GM21723 (cell line): ENCODE measurements at regions not wholly inside any gene's neighbourhood (a gene's known extent, or its start where the extent isn't known, plus 50 kb on each side); places are given as distances from the start of the nearest gene placed in this dataset.
"Not testable (repeated sequence)": the region's sequence is repeated elsewhere in the genome, so short reads cannot be mapped to it uniquely, and the experiment has no call there.

Source experiments
- ATAC-seq: cut with Tn5 transposase; IDR thresholded peaks from one replicate; pipeline ENCODE4 v1.9.1; 2021; ENCODE audit warnings: mild to moderate bottlenecking, moderate library complexity; ENCODE audit not compliant: unreplicated experiment

- no peak for ATAC-seq
These were observed 181.8 kb upstream of the OLFM3 start for GRCh38 chr1:102178480-102178879.

GRCh38 chr1:102174259-102174863, 177.6 kb upstream of the OLFM3 start:
- peak; percentile 90 for ATAC-seq

DNA sequence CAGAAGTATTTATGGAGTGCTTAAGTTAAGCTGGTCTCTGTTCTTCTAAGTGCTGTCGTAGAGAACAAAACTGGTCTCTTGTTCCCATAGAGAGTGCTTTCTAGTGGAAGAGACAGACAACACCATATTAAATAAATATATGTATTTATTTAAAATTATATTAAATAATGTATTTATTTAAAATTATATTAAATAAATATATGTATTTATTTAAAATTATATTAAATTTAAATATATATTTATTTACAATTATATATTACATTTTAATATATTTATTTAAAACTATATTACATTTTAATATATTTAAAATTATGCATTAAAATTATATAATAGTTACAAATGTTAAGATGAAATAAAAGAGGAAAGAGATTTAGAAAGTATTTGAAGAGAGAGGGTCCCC, 175.5 kb upstream of the OLFM3 start:
- ATAC-seq: no peak

DNA sequence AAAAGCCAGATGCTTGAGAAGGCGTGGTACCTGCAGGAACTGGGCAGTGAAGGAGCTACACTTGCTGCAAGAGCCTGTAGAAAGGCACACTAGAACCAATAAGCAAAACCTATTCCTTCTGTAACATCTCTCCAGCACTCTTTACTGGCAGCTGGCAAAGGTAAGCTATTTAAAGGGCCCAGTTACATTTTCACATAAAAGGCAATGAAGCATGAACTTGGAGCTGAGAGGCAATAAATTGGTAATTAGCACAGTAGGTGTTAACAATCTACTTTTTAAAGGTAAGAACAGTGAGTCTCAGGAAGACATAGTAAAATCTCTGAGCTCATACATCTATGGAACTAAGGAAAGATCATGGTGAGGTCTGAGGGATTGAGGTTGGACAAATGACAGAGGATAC, 167.1 kb upstream of the OLFM3 start:
- no peak for ATAC-seq

DNA sequence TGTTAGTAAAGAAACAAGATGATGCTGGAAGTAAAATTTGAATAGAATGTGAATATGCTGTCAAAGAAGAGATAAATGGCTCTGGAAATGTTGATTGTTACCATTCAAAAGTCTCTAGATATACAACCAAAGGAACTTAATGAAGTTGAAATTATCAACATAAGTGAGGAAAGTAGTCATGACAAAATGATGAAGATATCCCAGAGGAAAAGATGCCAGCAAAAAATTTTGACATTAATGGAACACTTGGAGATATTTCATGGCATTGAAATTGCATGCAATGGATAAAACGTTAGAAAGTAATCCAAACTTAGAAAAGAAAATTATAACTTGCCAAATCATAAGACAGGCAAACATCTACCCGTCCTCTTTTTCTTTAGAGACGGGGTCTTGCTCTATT, 154.5 kb upstream of the OLFM3 start:
- ATAC-seq: no peak

DNA sequence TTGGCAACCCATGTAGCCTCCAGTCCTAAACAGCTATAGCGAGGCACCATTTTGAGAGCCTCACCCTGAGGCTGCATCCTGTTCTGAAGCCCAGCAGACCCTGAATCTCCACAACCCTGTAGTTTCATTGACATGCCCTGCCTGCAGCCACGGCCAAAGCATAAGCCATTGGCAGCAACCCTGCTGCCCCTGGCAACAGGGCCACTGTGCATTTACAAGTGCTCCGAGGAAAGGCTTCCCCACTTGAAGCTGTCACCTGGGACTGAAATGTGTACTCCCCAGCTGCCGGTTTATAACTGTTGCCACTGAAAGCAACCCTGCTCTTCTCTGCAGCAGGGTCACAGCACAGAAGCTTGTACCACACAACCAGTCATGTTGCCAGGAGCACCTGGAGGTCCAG, 124.2 kb upstream of the OLFM3 start:
- ATAC-seq: no peak

- no peak for ATAC-seq
These were observed 121.4 kb upstream of the OLFM3 start for GRCh38 chr1:102118150-102118549.

GRCh38 chr1:102110586-102110985, 113.9 kb upstream of the OLFM3 start:
- ATAC-seq: no peak

DNA sequence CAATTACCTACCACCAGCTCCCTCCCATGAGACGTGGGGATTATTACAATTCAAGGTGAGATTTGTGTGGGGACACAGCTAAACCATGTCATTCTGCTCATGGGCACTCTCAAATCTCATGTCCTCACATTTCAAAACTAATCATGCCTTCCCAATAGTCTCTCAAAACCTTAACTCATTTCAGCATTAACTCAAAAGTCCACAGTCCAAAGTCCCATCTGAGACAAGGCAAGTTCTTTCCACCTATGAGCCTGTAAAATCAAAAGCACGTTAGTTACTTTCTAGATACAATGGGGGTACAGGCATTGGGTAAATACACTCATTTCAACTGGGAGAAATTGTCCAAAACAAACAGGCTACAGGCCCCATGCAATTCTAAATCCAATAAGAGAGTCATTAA, 112.8 kb upstream of the OLFM3 start:
- ATAC-seq: not testable (repeated sequence)

DNA sequence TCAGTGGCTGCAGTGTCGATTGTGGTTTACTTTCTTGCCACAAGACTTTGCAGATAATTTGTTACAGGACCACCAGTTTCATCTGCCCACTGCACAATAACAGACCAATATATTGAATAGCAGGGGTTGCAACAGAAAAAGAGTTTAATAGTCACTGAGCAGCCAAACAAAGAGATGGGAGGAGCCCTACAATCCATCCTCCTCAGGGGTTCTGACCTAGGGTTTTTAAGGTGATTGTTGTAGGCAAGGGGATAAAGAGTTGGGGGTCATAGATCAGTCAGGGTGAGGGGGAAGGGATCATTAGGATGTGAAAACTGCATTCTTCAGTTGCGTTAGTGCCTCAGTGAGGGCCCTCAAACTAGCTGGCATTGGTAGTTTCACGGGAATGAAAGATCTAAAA, 110.7 kb upstream of the OLFM3 start:
- no peak for ATAC-seq

DNA sequence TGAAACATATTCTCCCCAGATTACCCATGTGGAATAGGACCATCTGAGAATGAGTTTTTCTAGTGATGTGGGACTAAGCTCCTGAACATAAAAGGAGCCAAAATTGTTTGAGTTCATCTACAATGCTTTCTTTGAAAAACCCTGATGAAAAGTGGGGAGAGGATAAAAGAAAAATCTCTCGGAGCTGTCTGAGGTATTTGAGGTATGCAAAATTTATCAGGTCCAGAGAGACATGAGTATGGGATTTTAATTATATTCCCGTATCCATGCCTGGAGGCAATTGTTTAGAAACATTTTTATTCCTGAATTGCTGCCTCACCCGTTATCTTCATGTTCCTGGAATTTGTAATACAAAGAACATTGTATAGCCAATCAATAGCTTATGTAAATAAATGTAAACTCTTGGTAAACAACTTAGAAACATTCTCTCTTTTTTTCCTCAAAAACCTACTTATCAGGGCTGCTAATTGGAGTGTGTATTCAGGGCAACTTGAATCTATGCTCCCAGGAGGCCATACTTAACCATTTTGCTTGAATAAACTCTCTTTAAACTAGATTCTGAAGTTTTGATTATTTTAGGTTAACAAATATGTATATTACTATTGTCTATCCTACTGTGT, 109.3 kb upstream of the OLFM3 start:
- no peak for ATAC-seq

- no peak for ATAC-seq
These were observed 106.9 kb upstream of the OLFM3 start for GRCh38 chr1:102103646-102104045.

GRCh38 chr1:102102276-102102780, 105.6 kb upstream of the OLFM3 start:
- ATAC-seq: no peak

GRCh38 chr1:102100666-102101065, 103.9 kb upstream of the OLFM3 start:
- no peak for ATAC-seq

GRCh38 chr1:102099916-102100315, 103.2 kb upstream of the OLFM3 start:
- ATAC-seq: no peak

- no peak for ATAC-seq
These were observed 101.8 kb upstream of the OLFM3 start for GRCh38 chr1:102098536-102098935.

- ATAC-seq: no peak
These were observed 101.4 kb upstream of the OLFM3 start for GRCh38 chr1:102098081-102098480.

DNA sequence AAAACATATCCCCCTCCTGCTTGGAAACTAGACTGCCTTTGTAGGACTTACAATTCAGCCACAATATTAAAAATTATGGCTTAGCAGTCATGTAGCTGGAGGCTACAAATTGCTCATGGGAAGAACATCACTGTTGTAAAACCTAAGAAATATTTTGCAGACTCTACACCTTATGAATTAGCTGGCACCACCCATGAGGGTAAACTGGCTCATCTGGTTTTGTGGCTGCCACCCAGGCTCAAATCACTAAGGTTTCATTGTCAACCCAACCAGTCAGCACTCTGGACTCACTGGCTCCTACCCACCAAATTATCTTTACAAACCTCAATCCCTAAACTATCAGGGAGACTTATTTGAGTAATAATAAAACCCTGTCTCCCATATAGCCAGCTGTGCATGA, 100.7 kb upstream of the OLFM3 start:
- no peak for ATAC-seq

- ATAC-seq: no peak
These were observed 99.4 kb upstream of the OLFM3 start for GRCh38 chr1:102096162-102096561.

DNA sequence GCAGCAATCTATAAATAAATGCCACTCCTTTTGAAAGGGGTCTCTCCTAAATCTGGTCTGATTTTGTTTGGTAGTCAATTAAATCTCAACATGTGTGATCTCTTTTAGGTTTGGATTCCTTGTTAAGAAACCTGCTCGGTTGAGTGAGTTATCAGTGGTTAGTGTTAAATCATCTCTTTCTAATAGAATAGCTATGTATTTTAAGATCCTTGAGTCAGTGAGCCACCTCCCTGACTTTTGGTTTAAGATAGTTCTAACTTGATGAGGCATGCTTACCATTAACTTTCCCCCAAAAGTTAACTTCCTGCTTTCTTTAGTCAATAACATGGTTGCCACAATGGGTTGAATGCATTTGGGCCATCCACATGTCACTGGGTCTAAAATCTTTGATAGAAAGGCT, 93.1 kb upstream of the OLFM3 start:
- ATAC-seq: no peak

DNA sequence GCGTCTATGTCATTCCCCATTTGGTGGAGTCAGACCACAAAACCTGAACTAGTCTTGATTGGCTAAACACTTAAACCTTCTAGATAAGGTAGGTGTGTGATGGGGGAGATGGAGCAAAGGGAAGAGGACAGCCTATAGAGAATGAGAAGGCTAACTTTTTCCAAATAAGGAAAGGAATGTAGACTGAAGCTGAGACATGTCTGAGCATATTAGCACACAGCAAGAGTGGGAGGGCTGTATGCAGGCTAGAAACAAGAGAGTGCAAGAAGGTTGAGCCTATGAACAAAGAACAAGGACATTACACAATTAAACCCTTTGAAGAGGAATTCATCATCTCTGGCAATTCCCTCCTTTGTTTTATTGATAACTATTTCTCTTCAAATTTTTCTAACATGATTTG, 89.2 kb upstream of the OLFM3 start:
- no peak for ATAC-seq

GRCh38 chr1:102084771-102085535, 88.2 kb upstream of the OLFM3 start:
- no peak for ATAC-seq
